IPS-18a (cell line): ENCODE measurements at regions not wholly inside any gene's neighbourhood (a gene's known extent, or its start where the extent isn't known, plus 50 kb on each side); places are given as distances from the start of the nearest gene placed in this dataset.

Experiments
- H3K27ac ChIP-seq: one replicate; pipeline ENCODE4 v1.5.1; 2013; ENCODE audit warnings: low read length
- H3K27me3 ChIP-seq: one replicate; pipeline ENCODE4 v1.6.1; 2013; ENCODE audit warnings: mild to moderate bottlenecking, low read length; ENCODE audit not compliant: control insufficient read depth, insufficient read depth
- H3K36me3 ChIP-seq: one replicate; pipeline ENCODE4 v1.6.1; 2013; ENCODE audit warnings: low read depth, low read length; ENCODE audit not compliant: control insufficient read depth
- H3K4me1 ChIP-seq: one replicate; pipeline ENCODE4 v1.6.1; 2013; ENCODE audit warnings: low read depth, low read length; ENCODE audit not compliant: control insufficient read depth
- H3K4me3 ChIP-seq: one replicate; pipeline ENCODE4 v1.5.1; 2013; ENCODE audit warnings: low read length
- H3K9ac ChIP-seq: one replicate; pipeline ENCODE4 v1.6.1; 2013; ENCODE audit warnings: mild to moderate bottlenecking, low read length, moderate library complexity
- H3K9me3 ChIP-seq: one replicate; pipeline ENCODE4 v1.6.1; 2013; ENCODE audit warnings: low read depth, low read length; ENCODE audit not compliant: control insufficient read depth

DNA sequence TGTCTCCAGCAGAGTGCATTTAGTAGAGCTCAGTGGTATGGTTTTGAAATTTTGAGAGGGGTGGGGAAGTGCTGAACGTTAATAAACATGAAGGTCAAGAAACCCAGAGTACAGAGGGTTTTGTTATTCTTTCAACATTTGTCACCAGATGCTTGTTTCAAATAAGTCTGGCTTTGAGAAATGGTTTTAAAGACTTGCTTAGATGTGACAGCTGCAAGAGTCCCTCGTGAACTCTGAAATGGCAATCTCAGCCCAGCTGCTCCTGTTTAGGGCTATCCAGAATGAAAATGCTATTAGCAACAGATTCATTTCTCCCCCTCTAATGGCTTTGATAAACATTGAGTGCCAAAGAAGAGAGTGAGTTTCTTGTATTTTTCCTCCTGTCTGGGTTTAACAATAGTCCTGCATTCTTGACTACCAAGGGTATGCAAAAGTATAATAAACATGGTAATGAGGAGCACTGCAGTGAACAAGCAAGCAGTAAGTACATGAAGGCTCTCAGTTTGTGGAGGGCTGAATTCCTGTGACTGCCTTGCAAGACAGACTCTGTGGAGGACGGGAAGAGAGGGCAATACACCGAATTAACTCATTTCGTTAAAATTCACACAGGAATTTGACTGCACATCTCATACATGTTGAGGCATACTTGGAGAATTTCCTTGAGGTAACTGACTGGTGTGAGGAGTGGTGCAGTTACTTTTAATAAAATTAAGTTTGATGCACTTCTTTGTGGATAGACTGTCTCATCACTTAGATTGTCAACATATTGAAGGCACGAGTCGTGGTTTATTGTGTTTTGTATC lies 490.9 kb downstream of the REEP3 start:
- Histone ChIP-seq H3K27me3 (no peaks in the 10 kb centered on the region), H3K27ac (no peak overlapping the region), H3K4me1 (no peaks in the 10 kb centered on the region), H3K9me3 (no peaks in the 10 kb centered on the region), H3K9ac (no peak overlapping the region), H3K36me3 (no peaks in the 10 kb centered on the region), H3K4me3 (no peak overlapping the region)

DNA sequence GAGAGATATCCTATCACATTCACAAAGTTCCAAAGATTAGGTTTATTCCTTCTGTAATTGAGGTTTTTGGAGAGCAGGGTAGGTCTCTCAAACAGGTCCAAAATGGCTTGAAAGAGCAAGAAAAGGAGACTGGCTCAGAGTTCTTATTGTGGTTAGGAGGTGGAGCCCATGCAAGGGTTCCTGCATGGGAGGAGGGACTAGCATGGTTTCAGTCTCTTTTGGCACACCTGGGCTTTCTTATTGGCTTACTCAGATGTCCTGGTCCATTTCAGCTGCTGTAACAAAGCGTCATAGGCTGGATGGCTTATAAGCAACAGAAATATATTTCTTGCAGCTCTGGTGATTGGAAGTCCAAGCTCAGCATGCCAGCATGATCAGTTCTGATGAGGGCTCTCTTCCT lies 493.1 kb downstream of the REEP3 start:
- no peak overlapping the region for H3K4me3 ChIP-seq
- no peaks in the 10 kb centered on the region for H3K4me1 ChIP-seq
- H3K9me3 ChIP-seq, result no peaks in the 10 kb centered on the region
- H3K9ac ChIP-seq, result no peak overlapping the region
- no peak overlapping the region for H3K27ac ChIP-seq
- no peaks in the 10 kb centered on the region for H3K27me3 ChIP-seq
- H3K36me3 ChIP-seq, result no peaks in the 10 kb centered on the region

DNA sequence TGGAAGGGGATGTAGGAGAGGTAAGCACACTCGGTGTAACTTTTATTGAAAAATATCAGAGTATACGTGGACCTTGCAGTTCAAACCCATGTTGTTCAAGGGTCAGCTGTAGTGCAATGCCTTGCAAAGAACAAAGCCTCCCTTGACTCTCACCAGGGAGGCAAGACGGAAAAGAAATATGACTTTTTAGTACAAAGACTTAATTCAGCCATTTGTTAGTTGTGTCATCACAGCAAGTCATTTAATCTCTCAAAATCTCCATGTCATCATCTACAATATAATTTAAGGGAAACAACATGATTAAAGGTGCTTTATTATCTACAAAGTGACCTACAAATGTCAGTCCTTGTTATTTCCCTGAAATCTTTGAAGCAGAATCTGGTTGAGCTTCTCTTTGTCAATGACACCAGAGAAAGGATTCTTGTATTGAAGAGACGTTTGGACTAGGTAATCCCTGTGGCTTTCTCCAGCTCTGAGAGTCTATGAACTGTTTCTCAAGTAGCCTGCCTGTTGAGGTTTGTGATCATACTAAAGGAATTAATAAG lies 502.8 kb downstream of the REEP3 start:
- Histone ChIP-seq H3K4me1 (no peaks in the 10 kb centered on the region), H3K27me3 (no peaks in the 10 kb centered on the region), H3K9ac (no peak overlapping the region), H3K36me3 (no peaks in the 10 kb centered on the region), H3K27ac (no peak overlapping the region), H3K9me3 (peaks cover 11% of the 10 kb centered on the region), H3K4me3 (no peak overlapping the region)

DNA sequence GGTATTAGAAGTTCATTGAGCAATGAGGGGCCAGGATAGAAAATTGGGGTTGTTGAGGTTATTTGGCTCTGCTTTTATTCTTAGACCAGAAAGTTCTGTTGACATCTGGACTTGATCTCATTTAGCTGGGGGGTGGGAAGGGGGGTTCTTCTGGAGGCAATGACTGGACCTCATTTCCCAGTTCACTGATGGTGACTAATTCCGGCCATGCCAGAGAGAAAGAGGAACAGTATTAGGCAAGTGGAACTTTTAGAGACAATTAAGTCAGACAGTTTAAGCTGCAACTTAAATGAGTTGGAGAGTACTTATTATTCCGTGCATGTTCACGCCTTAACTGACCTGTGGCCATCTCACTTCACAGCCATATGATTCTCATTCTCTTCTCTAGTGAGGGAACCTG lies 512.5 kb downstream of the REEP3 start:
- Histone ChIP-seq H3K9ac (no peak overlapping the region), H3K9me3 (no peaks in the 10 kb centered on the region), H3K27ac (no peak overlapping the region)

DNA sequence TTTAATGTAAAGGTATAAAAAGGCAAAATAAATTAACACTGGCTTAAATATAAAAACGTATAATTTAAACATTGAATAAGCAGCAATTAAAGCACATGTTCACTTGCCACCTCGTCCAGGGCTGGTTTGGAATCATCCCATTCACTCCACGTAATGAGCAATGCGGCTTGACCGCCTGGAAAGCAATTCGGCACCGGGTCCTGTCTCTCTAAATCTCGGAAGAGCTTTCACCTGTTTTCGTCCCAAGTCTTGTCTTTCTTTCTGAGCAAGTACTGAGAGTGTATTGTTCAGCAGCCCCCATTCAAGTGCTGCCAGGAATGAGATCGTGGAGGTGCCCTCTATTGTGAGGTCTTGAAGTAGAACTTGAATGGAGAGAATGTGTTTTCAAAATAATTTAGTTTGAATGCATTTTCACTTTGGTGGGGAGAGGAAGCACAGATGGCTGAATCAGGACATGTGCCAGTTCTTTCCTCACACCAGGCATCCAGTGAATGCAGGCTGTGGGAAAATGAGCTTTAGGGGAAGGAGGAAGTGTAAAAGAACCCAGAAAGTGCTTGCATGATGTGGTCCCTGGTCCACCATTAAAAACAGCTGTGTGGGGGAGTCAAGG lies 515.2 kb downstream of the REEP3 start:
- no peaks in the 10 kb centered on the region for H3K27me3 ChIP-seq
- H3K36me3 ChIP-seq, result no peaks in the 10 kb centered on the region
- no peaks in the 10 kb centered on the region for H3K9me3 ChIP-seq
- no peak overlapping the region for H3K27ac ChIP-seq
- H3K4me3 ChIP-seq, result no peak overlapping the region
- no peaks in the 10 kb centered on the region for H3K4me1 ChIP-seq
- no peak overlapping the region for H3K9ac ChIP-seq

More for the DNA sequence above, 512.5 kb downstream of the REEP3 start:
- Histone ChIP-seq H3K4me3 (no peak overlapping the region), H3K4me1 (no peaks in the 10 kb centered on the region), H3K27me3 (no peaks in the 10 kb centered on the region), H3K36me3 (no peaks in the 10 kb centered on the region)

DNA sequence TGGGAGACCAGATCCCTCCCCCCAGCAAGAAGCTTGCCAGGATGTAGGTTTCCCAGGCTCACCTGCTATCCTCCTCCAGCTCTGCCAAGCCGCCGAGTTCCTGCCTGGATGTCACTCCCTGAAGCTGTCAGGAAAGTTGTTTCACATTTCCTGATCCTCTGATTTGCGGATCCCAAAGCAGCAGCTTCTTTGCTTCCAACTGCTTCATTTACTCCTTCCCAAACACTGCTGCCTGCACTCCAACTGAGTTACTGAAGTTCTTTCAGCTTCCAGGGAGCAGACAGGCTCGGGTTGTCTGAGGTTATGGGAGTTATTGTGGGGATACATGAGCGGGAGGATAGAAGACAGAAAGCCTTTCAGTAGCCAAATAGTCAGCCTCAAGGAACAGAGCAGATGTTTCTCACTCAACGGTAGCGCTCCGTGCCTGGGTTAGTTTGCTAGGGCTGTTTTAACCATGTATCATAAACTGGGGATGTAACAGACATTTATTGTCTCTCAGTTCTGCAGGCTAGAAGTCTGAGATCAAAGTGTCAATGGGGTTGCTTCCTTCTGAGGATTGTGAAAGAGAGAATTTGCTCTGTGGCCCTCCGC lies 516.0 kb downstream of the REEP3 start:
- Histone ChIP-seq H3K9ac (no peak overlapping the region), H3K9me3 (no peaks in the 10 kb centered on the region), H3K27me3 (no peaks in the 10 kb centered on the region), H3K27ac (no peak overlapping the region), H3K4me3 (no peak overlapping the region), H3K36me3 (no peaks in the 10 kb centered on the region), H3K4me1 (no peaks in the 10 kb centered on the region)

DNA sequence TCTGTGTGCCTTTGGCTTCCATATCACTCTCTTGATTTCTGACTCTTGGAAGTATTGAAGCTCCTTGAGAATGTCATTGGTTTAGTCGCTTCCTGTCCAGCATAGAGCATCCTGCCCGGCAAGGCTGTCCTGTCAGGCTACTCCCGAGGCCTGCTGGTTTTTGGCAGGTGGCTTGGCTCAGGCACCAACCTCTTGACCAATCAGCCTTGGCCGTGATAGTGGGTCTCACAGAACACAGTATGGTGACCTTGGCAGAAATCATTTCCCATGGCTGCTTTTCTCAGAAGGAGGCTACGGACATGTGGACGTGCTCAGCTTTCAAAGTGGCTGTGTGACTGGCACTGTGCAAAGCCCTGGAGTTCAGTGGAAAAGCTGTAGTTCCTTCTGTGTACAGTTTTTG lies 516.9 kb downstream of the REEP3 start:
- Histone ChIP-seq H3K9ac (no peak overlapping the region), H3K36me3 (no peaks in the 10 kb centered on the region), H3K27me3 (no peaks in the 10 kb centered on the region), H3K4me3 (no peak overlapping the region), H3K27ac (no peak overlapping the region), H3K4me1 (no peaks in the 10 kb centered on the region), H3K9me3 (no peaks in the 10 kb centered on the region)

DNA sequence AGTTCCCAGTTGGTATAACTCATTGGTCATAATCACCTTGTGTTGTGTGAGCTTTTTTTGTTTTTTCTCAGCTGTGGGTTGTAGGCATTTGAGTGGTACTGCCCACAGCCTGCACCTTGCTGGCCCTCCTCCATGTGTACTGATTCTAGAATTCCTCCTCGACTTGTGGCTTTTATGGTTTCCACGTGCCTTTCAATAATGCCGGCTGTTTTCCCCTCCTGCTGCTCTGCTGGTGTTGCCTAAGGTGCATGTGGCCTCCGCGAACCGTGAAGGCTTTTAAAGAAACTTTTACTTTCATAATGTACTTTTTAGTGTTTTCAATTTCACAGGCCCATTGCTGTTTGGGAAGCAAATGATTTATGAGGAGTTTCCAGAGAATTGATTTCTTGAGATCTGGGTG lies 518.0 kb downstream of the REEP3 start:
- Histone ChIP-seq H3K9ac (no peak overlapping the region), H3K9me3 (no peaks in the 10 kb centered on the region), H3K4me1 (no peaks in the 10 kb centered on the region), H3K4me3 (no peak overlapping the region), H3K36me3 (no peaks in the 10 kb centered on the region), H3K27me3 (no peaks in the 10 kb centered on the region), H3K27ac (no peak overlapping the region)

DNA sequence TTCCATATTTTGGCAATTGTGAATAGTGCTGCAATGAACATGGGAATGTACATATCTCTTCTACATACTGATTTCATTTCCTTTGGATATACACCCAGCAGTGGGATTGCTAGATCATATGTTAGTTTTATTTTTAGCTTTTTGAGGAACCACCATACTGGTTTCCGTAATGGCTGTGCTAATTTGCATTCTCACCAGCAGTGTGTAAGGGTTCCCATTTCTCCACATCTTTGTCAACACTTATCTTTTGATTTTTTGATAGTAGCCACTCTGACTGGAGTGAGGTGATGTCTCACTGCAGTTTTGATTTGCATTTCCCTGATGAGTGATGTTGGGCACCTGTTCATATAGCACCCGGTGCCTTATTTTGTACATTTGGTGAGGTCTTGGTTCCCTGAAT lies 519.6 kb downstream of the REEP3 start:
- no peaks in the 10 kb centered on the region for H3K27me3 ChIP-seq
- no peaks in the 10 kb centered on the region for H3K9me3 ChIP-seq
- H3K4me3 ChIP-seq, result no peak overlapping the region
- no peaks in the 10 kb centered on the region for H3K4me1 ChIP-seq
- H3K36me3 ChIP-seq, result no peaks in the 10 kb centered on the region
- H3K9ac ChIP-seq, result no peak overlapping the region
- H3K27ac ChIP-seq, result no peak overlapping the region

DNA sequence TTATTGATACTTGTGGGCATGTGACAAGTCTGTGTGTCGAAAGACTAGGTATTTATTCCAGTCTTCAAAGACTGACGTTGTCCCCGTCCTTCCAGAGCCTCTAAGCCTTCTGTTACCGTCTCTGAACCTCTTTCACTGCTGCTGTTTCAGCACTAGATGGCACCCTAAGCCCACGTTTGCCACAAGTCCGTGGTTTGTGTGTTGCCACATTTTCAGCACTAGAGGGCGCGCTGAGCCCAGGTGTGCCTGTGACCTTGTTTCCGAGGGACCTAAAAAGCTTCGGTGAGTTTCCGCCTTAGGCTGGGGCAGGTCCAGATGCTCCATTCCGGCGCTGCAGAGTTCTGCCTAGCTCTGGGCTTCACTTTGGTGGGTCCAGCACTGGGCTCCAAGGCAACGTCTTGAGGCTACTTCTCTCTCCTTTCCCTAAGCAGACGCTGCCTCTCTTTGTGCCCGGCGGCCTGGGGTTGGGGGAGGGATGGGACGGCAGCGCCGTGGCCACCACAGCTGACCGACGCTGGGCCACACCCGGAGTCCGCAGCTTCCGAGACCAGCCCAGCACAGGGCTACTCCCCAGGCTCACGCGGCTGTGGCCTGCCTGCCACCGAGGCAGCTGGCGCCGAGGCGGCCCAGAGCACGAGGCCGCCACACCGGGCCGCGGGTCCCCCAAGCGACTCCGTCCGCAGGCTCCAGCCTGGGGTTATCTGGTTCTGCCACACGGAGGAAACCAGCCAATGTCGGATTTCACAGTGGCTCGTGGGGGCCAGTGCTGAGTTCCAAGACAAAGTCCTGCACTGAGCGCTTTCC lies 520.2 kb downstream of the REEP3 start:
- Histone ChIP-seq H3K36me3 (no peaks in the 10 kb centered on the region), H3K9me3 (no peaks in the 10 kb centered on the region), H3K4me3 (no peak overlapping the region), H3K4me1 (no peaks in the 10 kb centered on the region), H3K27me3 (no peaks in the 10 kb centered on the region), H3K9ac (no peak overlapping the region), H3K27ac (no peak overlapping the region)

DNA sequence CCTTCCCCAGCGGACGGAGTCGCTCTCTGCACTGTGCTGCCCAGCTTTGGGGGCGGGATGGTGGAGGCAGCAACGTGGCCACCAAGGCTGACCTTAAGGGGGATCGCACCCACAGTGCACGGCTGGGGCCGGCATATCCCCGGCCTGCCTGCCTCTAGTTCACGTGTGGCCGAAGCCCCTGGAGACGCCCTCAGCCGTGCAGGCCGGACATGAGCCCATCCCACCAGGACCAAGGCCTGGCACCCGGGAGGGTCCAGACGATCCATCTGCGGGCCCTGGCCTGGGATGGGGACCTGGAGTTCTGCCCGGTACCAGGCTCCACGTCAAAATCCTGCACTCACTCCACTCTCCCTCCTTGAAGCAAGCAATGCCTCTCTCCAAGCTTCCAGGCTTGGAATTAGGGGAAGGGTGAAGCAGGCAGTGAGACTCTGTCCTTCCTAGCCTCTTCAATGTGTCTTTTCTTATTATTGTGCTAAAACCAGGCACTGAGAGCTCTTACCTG lies 520.8 kb downstream of the REEP3 start:
- Histone ChIP-seq H3K36me3 (no peaks in the 10 kb centered on the region), H3K4me3 (no peak overlapping the region), H3K9ac (no peak overlapping the region), H3K27ac (no peak overlapping the region), H3K27me3 (no peaks in the 10 kb centered on the region), H3K4me1 (no peaks in the 10 kb centered on the region), H3K9me3 (no peaks in the 10 kb centered on the region)
